RWPE1 (cell line): ENCODE measurements at regions not wholly inside any gene's neighbourhood (a gene's known extent, or its start where the extent isn't known, plus 50 kb on each side); places are given as distances from the start of the nearest gene placed in this dataset.

ENCODE experiments used
- CTCF ChIA-PET: fragments of 350-600 bp; sonication (Branson Sonifier 250); formaldehyde crosslinking; extraction: SDS; loops from one replicate; lab custom pipeline; 2021; lab: Yijun Ruan, JAX
- POLR2A ChIA-PET: fragments of 400-600 bp; formaldehyde crosslinking; extraction: SDS; loops from one replicate; lab custom pipeline; 2020; ENCODE audit warnings: antibody characterized with exemption; ENCODE audit not compliant: low non-redundant PET; lab: Yijun Ruan, JAX
- DNase-seq: peaks from one replicate; pipeline ENCODE4 v3.0.0; 2012; ENCODE audit warnings: low spot score
- H3K27ac ChIP-seq: fragments of 450-650 bp; 2 replicates; pipeline ENCODE4 v1.5.1; 2017
- CTCF ChIP-seq: fragments of 450-650 bp; conservative IDR thresholded peaks from 2 replicates; pipeline ENCODE4 v1.5.1; 2017; ENCODE audit warnings: low read depth, mild to moderate bottlenecking

GRCh38 chr7:36011588-36011965, 141.5 kb upstream of the EEPD1 start:
- POLR2A ChIA-PET = no interaction called here
- CTCF ChIA-PET = no interaction called here
- no peak for DNase-seq
- H3K27ac ChIP-seq = no peak overlapping the region
- no peak for TF ChIP-seq CTCF

GRCh38 chr7:36013246-36014014, 139.6 kb upstream of the EEPD1 start:
- no peak for TF ChIP-seq CTCF
- DNase-seq = no peak
- ChIA-PET CTCF (interaction anchor here (0.6 kb wide), 1 partner anchor 155 kb away, joined by 4 read pairs; no protein-coding TSS in a partner anchor), POLR2A (no interaction called here)
- H3K27ac ChIP-seq = no peak overlapping the region

- no peak for DNase-seq
- no peak for TF ChIP-seq CTCF
- CTCF ChIA-PET = no interaction called here
- POLR2A ChIA-PET = no interaction called here
- no peak overlapping the region for H3K27ac ChIP-seq
Observed at GRCh38 chr7:36014961-36015360, 138.1 kb upstream of the EEPD1 start.

- DNase-seq = peak; percentile 24
- ChIA-PET POLR2A (no interaction called here), CTCF (no interaction called here)
Observed at GRCh38 chr7:36015733-36016132, 137.3 kb upstream of the EEPD1 start.

GRCh38 chr7:36016648-36017047, 136.4 kb upstream of the EEPD1 start:
- ChIA-PET POLR2A (no interaction called here), CTCF (no interaction called here)
- DNase-seq = no peak
- TF ChIP-seq CTCF = no peak
- H3K27ac ChIP-seq = no peak overlapping the region

More at GRCh38 chr7:36015733-36016132, 137.3 kb upstream of the EEPD1 start:
- H3K27ac ChIP-seq = no peak overlapping the region
- no peak for TF ChIP-seq CTCF

- no peak for DNase-seq
- POLR2A ChIA-PET = no interaction called here
- no peak for TF ChIP-seq CTCF
- CTCF ChIA-PET = no interaction called here
- H3K27ac ChIP-seq = no peak overlapping the region
Observed at GRCh38 chr7:36017111-36017510, 135.9 kb upstream of the EEPD1 start.
